ENCODE measurements at regions not wholly inside any gene's neighbourhood (a gene's known extent, or its start where the extent isn't known, plus 50 kb on each side); places are given as distances from the start of the nearest gene placed in this dataset.

DNA sequence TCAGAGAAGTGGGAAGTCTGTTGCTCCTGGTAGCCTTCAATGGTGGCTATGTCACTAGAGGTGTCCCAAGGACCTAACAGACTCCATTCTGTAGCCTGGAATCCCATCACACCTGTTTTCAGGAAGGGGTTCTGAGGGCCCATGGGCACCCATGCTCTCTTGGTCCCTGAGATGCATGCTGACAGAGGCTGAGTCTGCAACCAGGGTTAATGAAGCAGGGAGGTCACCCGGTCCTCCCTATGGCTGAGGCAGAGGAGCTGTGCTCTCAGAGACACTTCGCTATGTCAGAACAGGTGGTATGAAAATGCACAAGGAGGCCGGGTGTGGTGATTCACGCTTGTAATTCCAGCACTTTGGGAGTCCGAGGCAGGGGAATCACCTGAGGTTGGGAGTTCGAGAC lies 452.1 kb downstream of the TCERG1L start:
- Mint-ChIP-seq H3K27me3 (ENCODE audit: low read depth) (peaks cover 18% of the 10 kb centered on the region), H3K4me1 (no peaks in the 10 kb centered on the region), H3K36me3 (ENCODE audit: low read depth) (no peaks in the 10 kb centered on the region), H3K9me3 (no peaks in the 10 kb centered on the region), H3K27ac (ENCODE audit: unreplicated experiment) (no peak overlapping the region), H3K4me3 (no peak overlapping the region)
- no peak for DNase-seq (ENCODE audit: low read depth, low spot score)
- TF ChIP-seq, protein P1, sequence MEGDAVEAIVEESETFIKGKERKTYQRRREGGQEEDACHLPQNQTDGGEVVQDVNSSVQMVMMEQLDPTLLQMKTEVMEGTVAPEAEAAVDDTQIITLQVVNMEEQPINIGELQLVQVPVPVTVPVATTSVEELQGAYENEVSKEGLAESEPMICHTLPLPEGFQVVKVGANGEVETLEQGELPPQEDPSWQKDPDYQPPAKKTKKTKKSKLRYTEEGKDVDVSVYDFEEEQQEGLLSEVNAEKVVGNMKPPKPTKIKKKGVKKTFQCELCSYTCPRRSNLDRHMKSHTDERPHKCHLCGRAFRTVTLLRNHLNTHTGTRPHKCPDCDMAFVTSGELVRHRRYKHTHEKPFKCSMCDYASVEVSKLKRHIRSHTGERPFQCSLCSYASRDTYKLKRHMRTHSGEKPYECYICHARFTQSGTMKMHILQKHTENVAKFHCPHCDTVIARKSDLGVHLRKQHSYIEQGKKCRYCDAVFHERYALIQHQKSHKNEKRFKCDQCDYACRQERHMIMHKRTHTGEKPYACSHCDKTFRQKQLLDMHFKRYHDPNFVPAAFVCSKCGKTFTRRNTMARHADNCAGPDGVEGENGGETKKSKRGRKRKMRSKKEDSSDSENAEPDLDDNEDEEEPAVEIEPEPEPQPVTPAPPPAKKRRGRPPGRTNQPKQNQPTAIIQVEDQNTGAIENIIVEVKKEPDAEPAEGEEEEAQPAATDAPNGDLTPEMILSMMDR (conservative IDR thresholded peaks at IDR 0.05): no peak

DNA sequence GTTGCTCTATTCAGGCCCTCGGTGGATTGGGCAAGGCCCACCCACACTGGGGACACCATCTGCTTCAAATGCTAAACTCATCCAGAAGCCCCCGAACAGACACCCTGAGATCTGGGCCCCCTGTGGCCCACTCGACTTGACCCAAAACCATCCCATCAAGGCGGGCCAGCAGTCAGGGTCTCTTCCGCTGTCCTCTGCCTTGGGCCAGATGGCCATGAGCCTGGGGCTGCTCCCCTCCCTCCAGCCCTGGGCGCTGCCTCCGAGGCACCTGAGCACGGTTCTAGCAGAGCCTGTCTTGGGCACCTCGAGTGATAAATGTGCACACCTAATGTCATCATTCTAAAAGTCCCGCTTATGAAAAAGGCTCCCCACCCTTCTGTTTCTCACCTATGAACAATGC lies 449.4 kb downstream of the TCERG1L start:
- H3K4me3 Mint-ChIP-seq: no peak overlapping the region
- no peaks in the 10 kb centered on the region for H3K36me3 Mint-ChIP-seq (ENCODE audit: low read depth)
- peaks cover 16% of the 10 kb centered on the region for H3K27me3 Mint-ChIP-seq (ENCODE audit: low read depth)
- no peaks in the 10 kb centered on the region for H3K4me1 Mint-ChIP-seq
- H3K9me3 Mint-ChIP-seq: no peaks in the 10 kb centered on the region
- no peak for DNase-seq (ENCODE audit: low read depth, low spot score)
- TF ChIP-seq, protein P1 (conservative IDR thresholded peaks at IDR 0.05): no peak
- no peak overlapping the region for H3K27ac Mint-ChIP-seq (ENCODE audit: unreplicated experiment)

DNA sequence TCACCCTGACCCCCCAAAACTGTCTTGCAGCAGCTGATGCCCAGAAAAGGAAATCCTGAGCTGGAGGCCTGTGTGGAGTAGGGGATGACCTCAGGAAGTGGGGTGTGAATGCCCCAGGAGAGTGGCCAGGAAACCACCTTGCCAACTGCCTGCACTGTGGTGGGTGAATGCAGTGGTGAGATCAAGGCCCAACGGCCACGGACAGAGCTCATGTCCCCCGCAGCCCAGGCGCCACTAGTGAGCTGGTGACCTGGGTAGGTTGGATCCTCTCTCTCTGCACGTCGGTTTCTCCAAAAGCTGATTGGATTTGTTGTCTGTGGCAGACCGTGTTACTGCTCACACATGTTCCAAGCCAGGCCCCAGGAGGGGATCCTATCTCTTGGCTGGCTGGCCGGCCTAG lies 448.9 kb downstream of the TCERG1L start:
- H3K27ac Mint-ChIP-seq (ENCODE audit: unreplicated experiment): no peak overlapping the region
- TF ChIP-seq, protein P1 (conservative IDR thresholded peaks at IDR 0.05): no peak
- no peaks in the 10 kb centered on the region for H3K36me3 Mint-ChIP-seq (ENCODE audit: low read depth)
- no peak for DNase-seq (ENCODE audit: low read depth, low spot score)
- no peak overlapping the region for H3K4me3 Mint-ChIP-seq
- no peaks in the 10 kb centered on the region for H3K4me1 Mint-ChIP-seq
- H3K9me3 Mint-ChIP-seq: no peaks in the 10 kb centered on the region
- H3K27me3 Mint-ChIP-seq (ENCODE audit: low read depth): peaks cover 12% of the 10 kb centered on the region

DNA sequence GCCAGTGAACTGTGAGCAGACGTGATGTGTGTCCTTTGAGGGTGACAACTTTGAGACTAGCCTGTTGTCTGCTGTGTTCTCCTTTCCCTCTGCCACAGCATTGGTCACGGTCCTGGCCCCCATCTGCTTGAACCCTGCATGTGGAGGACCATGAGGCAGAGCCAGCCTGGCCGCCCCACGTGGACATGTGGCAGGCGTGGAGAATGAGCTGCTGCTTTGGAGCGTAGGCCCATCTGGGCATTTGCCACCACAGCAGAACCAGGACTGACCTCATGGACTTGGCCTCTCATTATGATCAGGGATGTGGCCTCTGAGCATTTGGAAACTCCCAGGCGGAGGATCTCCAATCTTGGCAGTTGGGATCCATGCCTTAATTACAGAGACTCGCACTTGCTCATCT lies 448.5 kb downstream of the TCERG1L start:
- Mint-ChIP-seq H3K27ac (ENCODE audit: unreplicated experiment) (no peak overlapping the region), H3K9me3 (no peaks in the 10 kb centered on the region), H3K36me3 (ENCODE audit: low read depth) (no peaks in the 10 kb centered on the region), H3K4me1 (no peaks in the 10 kb centered on the region), H3K4me3 (no peak overlapping the region), H3K27me3 (ENCODE audit: low read depth) (peaks cover 10% of the 10 kb centered on the region)
- no peak for DNase-seq (ENCODE audit: low read depth, low spot score)
- TF ChIP-seq, protein P1 (conservative IDR thresholded peaks at IDR 0.05): no peak

DNA sequence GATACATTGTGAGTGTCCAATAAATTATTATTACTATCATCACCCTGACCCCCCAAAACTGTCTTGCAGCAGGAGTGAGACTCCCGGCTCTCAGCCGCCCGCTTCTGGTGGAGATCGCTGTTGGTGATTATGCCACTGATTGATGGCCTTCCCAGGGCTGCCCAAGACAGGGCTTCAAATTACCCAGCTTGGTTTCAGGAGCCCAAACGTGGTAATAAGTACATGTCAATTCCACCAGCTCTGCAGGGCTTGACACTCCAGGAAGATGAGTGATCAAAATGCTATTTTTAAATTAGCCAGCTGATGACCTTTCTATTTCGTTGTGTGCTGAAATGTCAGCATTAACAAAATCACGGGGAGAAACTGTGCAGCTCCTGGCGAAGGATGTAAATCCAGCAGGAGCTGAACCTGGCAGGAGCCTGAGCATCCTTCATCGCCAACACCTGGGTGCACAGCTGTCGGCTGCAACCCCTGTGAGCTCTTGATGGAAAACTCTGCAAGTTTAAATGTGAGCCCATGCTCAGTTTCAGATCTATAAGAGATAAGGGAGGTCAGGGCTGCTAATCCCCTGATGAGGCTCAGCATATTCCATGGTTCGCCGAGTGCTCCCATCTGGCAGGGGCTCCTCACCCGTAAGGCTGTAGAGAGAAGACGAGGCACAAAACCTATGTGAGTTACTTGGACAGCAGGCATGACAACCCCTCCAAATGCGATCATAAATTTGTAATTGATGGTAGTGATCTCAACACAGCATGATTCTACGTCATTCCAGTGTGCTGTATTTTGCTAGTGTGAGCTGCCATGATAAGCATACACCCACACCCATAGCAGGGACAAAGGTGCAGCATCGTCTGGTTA lies 446.3 kb downstream of the TCERG1L start:
- TF ChIP-seq, protein P1 (conservative IDR thresholded peaks at IDR 0.05): no peak
- H3K4me1 Mint-ChIP-seq: no peaks in the 10 kb centered on the region
- no peak overlapping the region for H3K4me3 Mint-ChIP-seq
- no peaks in the 10 kb centered on the region for H3K36me3 Mint-ChIP-seq (ENCODE audit: low read depth)
- peaks cover 3% of the 10 kb centered on the region for H3K27me3 Mint-ChIP-seq (ENCODE audit: low read depth)
- no peak for DNase-seq (ENCODE audit: low read depth, low spot score)
- no peaks in the 10 kb centered on the region for H3K9me3 Mint-ChIP-seq
- H3K27ac Mint-ChIP-seq (ENCODE audit: unreplicated experiment): no peak overlapping the region

Data from neural crest cell (in vitro differentiated cells).